DMS79 treated with DMSO at 0.1 percent for 48 hours (cell line): ENCODE measurements at regions not wholly inside any gene's neighbourhood (a gene's known extent, or its start where the extent isn't known, plus 50 kb on each side); places are given as distances from the start of the nearest gene placed in this dataset.

Source experiments
- DNase-seq: peaks from one replicate; lab custom pipeline; 2025; lab: John Stamatoyannopoulos, UW

GRCh38 chr2:126496493-126496892, 159.5 kb upstream of the GYPC start:
- no peak for DNase-seq

- no peak for DNase-seq
Observed at GRCh38 chr2:126503476-126503875, 152.5 kb upstream of the GYPC start.

- DNase-seq: no peak
Observed at GRCh38 chr2:126504949-126505348, 151.0 kb upstream of the GYPC start.

GRCh38 chr2:126506786-126507185, 149.2 kb upstream of the GYPC start:
- no peak for DNase-seq

GRCh38 chr2:126507425-126507911, 148.5 kb upstream of the GYPC start:
- DNase-seq: no peak

- no peak for DNase-seq
Observed at GRCh38 chr2:126510356-126510755, 145.6 kb upstream of the GYPC start.

GRCh38 chr2:126510960-126511359, 145.0 kb upstream of the GYPC start:
- DNase-seq: no peak

- DNase-seq: no peak
Observed at GRCh38 chr2:126512026-126512425, 143.9 kb upstream of the GYPC start.

GRCh38 chr2:126513033-126513432, 142.9 kb upstream of the GYPC start:
- DNase-seq: no peak

- no peak for DNase-seq
Observed at GRCh38 chr2:126515471-126515870, 140.5 kb upstream of the GYPC start.

GRCh38 chr2:126518196-126518595, 137.8 kb upstream of the GYPC start:
- no peak for DNase-seq

- no peak for DNase-seq
Observed at GRCh38 chr2:126527836-126528490, 128.0 kb upstream of the GYPC start.

- DNase-seq: no peak
Observed at GRCh38 chr2:126531029-126531428, 124.9 kb upstream of the GYPC start.

GRCh38 chr2:126534478-126534877, 121.5 kb upstream of the GYPC start:
- DNase-seq: no peak

GRCh38 chr2:126535408-126535807, 120.5 kb upstream of the GYPC start:
- DNase-seq: no peak

- no peak for DNase-seq
Observed at GRCh38 chr2:126536605-126537200, 119.3 kb upstream of the GYPC start.

- DNase-seq: no peak
Observed at GRCh38 chr2:126539101-126539500, 116.9 kb upstream of the GYPC start.

- DNase-seq: no peak
Observed at GRCh38 chr2:126542247-126542646, 113.7 kb upstream of the GYPC start.

- DNase-seq: no peak
Observed at GRCh38 chr2:126543081-126543480, 112.9 kb upstream of the GYPC start.

GRCh38 chr2:126558029-126558428, 97.9 kb upstream of the GYPC start:
- DNase-seq: no peak

GRCh38 chr2:126568734-126569133, 87.2 kb upstream of the GYPC start:
- no peak for DNase-seq

GRCh38 chr2:126571403-126571802, 84.6 kb upstream of the GYPC start:
- no peak for DNase-seq

- no peak for DNase-seq
Observed at GRCh38 chr2:126575631-126576030, 80.3 kb upstream of the GYPC start.

- no peak for DNase-seq
Observed at GRCh38 chr2:126579868-126580267, 76.1 kb upstream of the GYPC start.
